Endothelial cell of umbilical vein (primary cell): ENCODE measurements at regions not wholly inside any gene's neighbourhood (a gene's known extent, or its start where the extent isn't known, plus 50 kb on each side); places are given as distances from the start of the nearest gene placed in this dataset.

Experiments
- BruUV-seq: library from RNA; stranded (reverse); fragments of 400-500 nt; replicated peaks from 2 replicates; lab custom pipeline; 2021; lab: Mats Ljungman, UMichigan
- CTCF ChIA-PET: fragments of 300-600, 350-600 bp; sonication (Branson Sonifier 250); formaldehyde crosslinking; loops from one replicate; lab custom pipeline; 2021; ENCODE audit warnings: antibody characterized with exemption, inconsistent platforms; lab: Charles Lee
- POLR2A ChIA-PET: fragments of 300-600, 350-600 bp; sonication (Branson Sonifier 250); formaldehyde crosslinking; loops from one replicate; lab custom pipeline; 2021; ENCODE audit warnings: antibody characterized with exemption, inconsistent platforms; lab: Charles Lee
- DNase-seq: peaks from one replicate; pipeline ENCODE4 v3.0.0-alpha.2; 2011; ENCODE audit warnings: low read depth, low spot score
- FAIRE-seq: peaks from 2 replicates; lab custom pipeline; 2011; peaks lifted over from hg19 to GRCh38; lab: Jason Lieb, UNC
- H2AFZ ChIP-seq: 2 replicates; pipeline ENCODE4 v1.6.0; 2012; ENCODE audit warnings: low read depth, low read length, control low read depth, inconsistent platforms
- H3K27ac ChIP-seq: 2 replicates; pipeline ENCODE4 v1.5.1; 2011; ENCODE audit warnings: low read depth, mild to moderate bottlenecking, control low read depth, low read length, moderate library complexity; ENCODE audit not compliant: insufficient read depth
- H3K27me3 ChIP-seq, 2 experiments: 2 replicates each; pipeline versions ENCODE4 v1.6.0 to v1.6.1; 2011; ENCODE audit warnings: low read length in 2 of 2, mixed read lengths in 1 of 2; ENCODE audit not compliant: control insufficient read depth in 2 of 2, insufficient read depth in 2 of 2
- H3K36me3 ChIP-seq, 2 experiments: 2 replicates in 1 of 2; 3 replicates in 1 of 2; pipeline ENCODE4 v1.5.1; 2011; ENCODE audit warnings: low read length in 2 of 2, mild to moderate bottlenecking in 1 of 2, moderate library complexity in 1 of 2; ENCODE audit not compliant: control insufficient read depth in 2 of 2, insufficient read depth in 2 of 2; ENCODE audit errors: extremely low read depth in 1 of 2
- H3K4me1 ChIP-seq: 3 replicates; pipeline ENCODE4 v1.5.1; 2011; ENCODE audit warnings: mild to moderate bottlenecking, low read length; ENCODE audit not compliant: control insufficient read depth, insufficient read depth; ENCODE audit errors: extremely low read depth
- H3K4me2 ChIP-seq: 2 replicates; pipeline ENCODE4 v1.6.1; 2011; ENCODE audit warnings: low read length, control low read depth, mixed read lengths; ENCODE audit not compliant: insufficient read depth
- H3K4me3 ChIP-seq, 3 experiments: fragments of 200-600 bp in 1 of 3; sonication (generic), shearing (Covaris generic) in 1 of 3; replicated peaks in 1 of 3; 2 replicates each; pipeline ENCODE4 v1.5.1; 2011 to 2016; ENCODE audit warnings: control low read depth in 3 of 3, low read length in 3 of 3, mild to moderate bottlenecking in 2 of 3, inconsistent platforms in 1 of 3, low read depth in 1 of 3, moderate library complexity in 1 of 3; ENCODE audit not compliant: insufficient read depth in 1 of 3
- H3K79me2 ChIP-seq: 2 replicates; pipeline ENCODE4 v1.6.0; 2012; ENCODE audit warnings: low read length, inconsistent platforms; ENCODE audit not compliant: control insufficient read depth, insufficient read depth
- H3K9ac ChIP-seq: replicated peaks from 2 replicates; pipeline ENCODE3; 2011; ENCODE audit warnings: low read length, control low read depth; ENCODE audit not compliant: insufficient read depth; ENCODE audit errors: extremely low read depth
- H3K9me1 ChIP-seq: replicated peaks from 3 replicates; pipeline ENCODE4 v1.6.0; 2011; ENCODE audit warnings: mild to moderate bottlenecking, low read length; ENCODE audit not compliant: control insufficient read depth, insufficient read depth; ENCODE audit errors: extremely low read depth
- H3K9me3 ChIP-seq: replicated peaks from 2 replicates; pipeline ENCODE4 v1.5.1; 2012; ENCODE audit warnings: low read length, inconsistent platforms; ENCODE audit not compliant: control insufficient read depth, insufficient read depth
- H4K20me1 ChIP-seq: replicated peaks from 2 replicates; pipeline ENCODE3; 2011; ENCODE audit warnings: mild to moderate bottlenecking, low read length; ENCODE audit not compliant: control insufficient read depth, insufficient read depth; ENCODE audit errors: extremely low read depth
- EZH2 ChIP-seq: IDR thresholded peaks from 2 replicates; pipeline ENCODE4 v1.6.1; 2012; ENCODE audit warnings: borderline replicate concordance, low read depth, mild to moderate bottlenecking, moderate library complexity, low read length, inconsistent platforms; ENCODE audit not compliant: severe bottlenecking
- FOS ChIP-seq: IDR thresholded peaks from 2 replicates; pipeline ENCODE4 v1.6.1; 2011; ENCODE audit warnings: mild to moderate bottlenecking, low read length, moderate library complexity, borderline replicate concordance; ENCODE audit not compliant: insufficient read depth
- GATA2 ChIP-seq: IDR thresholded peaks from 2 replicates; pipeline ENCODE4 v1.7.0; 2011; ENCODE audit warnings: low read depth, mild to moderate bottlenecking, moderate library complexity, mixed read lengths, low read length; ENCODE audit not compliant: insufficient read length, insufficient read depth
- JUN ChIP-seq: IDR thresholded peaks from 2 replicates; pipeline ENCODE4 v1.6.1; 2011; ENCODE audit warnings: borderline replicate concordance, low read depth; ENCODE audit not compliant: insufficient read length, insufficient read depth
- MAX ChIP-seq: IDR thresholded peaks from 2 replicates; pipeline ENCODE4 v1.6.1; 2011; ENCODE audit not compliant: insufficient read depth, insufficient read length
- MYC ChIP-seq: IDR thresholded peaks from one replicate; pipeline ENCODE4 v1.6.1; 2011; ENCODE audit warnings: mild to moderate bottlenecking, low read depth, low read length
- POLR2A ChIP-seq: IDR thresholded peaks from 2 replicates; pipeline ENCODE4 v1.6.1; 2012; ENCODE audit warnings: low read depth, mild to moderate bottlenecking, control low read depth, low read length
- POLR2AphosphoS5 ChIP-seq: IDR thresholded peaks from 2 replicates; pipeline ENCODE4 v1.6.1; 2012; ENCODE audit warnings: low read depth, mild to moderate bottlenecking, control low read depth, low read length, moderate library complexity; ENCODE audit not compliant: insufficient read depth
- dilution Hi-C: fragments of 300-500 bp; cut with MboI; formaldehyde crosslinking; loops from one replicate; pipeline ENCODE4 v1.15.0; 2019; ENCODE audit warnings: low sequenced_read_pairs; ENCODE audit not compliant: extremely low pct_ligation_motif_present
- intact Hi-C: fragments of 100-400 bp; cut with micrococcal nuclease; formaldehyde crosslinking; loops from one replicate; pipeline ENCODE4 v1.10.0; 2022
- TF ChIP-seq, protein P1 (sequence below), 2 donors: IDR thresholded peaks; 1 replicate in 1 of 2; 2 replicates in 1 of 2; pipeline ENCODE4 v1.5.1; 2011; ENCODE audit warnings: low read length in 2 of 2, mild to moderate bottlenecking in 2 of 2, moderate library complexity in 2 of 2, control low read depth in 1 of 2, inconsistent platforms in 1 of 2, low read depth in 1 of 2; ENCODE audit not compliant: insufficient read depth in 1 of 2; ENCODE audit errors: extremely low read depth in 1 of 2

GRCh38 chr3:181497358-181497757, 214.4 kb upstream of the SOX2 start:
- Histone ChIP-seq H3K27me3 (no peaks in the 10 kb centered on the region), H3K4me3 (no peak overlapping the region), H3K79me2 (no peaks in the 10 kb centered on the region), H3K9me1 (no peaks in the 10 kb centered on the region), H3K4me1 (no peaks in the 10 kb centered on the region), H3K9ac (no peak overlapping the region), H3K27ac (no peak overlapping the region), H3K4me2 (no peak overlapping the region), H2AFZ (no peak overlapping the region), H4K20me1 (no peaks in the 10 kb centered on the region), H3K9me3 (no peaks in the 10 kb centered on the region), H3K36me3 (no peaks in the 10 kb centered on the region)
- dilution Hi-C loops = no loop called here
- no peak for TF ChIP-seq JUN
- BruUV-seq = no TSS peak
- POLR2A ChIA-PET = no interaction called here
- intact Hi-C loops = no loop called here
- CTCF ChIA-PET = interaction anchor here (1.2 kb wide), 1 partner anchor 203 kb away, joined by 3 read pairs; no protein-coding TSS in a partner anchor
- FAIRE-seq (no peak), DNase-seq (no peak)

- dilution Hi-C loops (no loop called here), intact Hi-C loops (no loop called here)
- CTCF ChIA-PET = interaction anchor here (1.1 kb wide), 1 partner anchor 207 kb away, joined by 3 read pairs; no protein-coding TSS in a partner anchor
- Histone ChIP-seq H2AFZ (no peak overlapping the region), H3K79me2 (no peaks in the 10 kb centered on the region), H3K4me3 (no peak overlapping the region), H3K4me1 (no peaks in the 10 kb centered on the region), H3K9me3 (no peaks in the 10 kb centered on the region), H3K4me2 (no peak overlapping the region), H3K27ac (no peak overlapping the region), H3K36me3 (no peaks in the 10 kb centered on the region), H4K20me1 (no peaks in the 10 kb centered on the region), H3K9ac (no peak overlapping the region), H3K27me3 (no peaks in the 10 kb centered on the region), H3K9me1 (no peaks in the 10 kb centered on the region)
- TF ChIP-seq GATA2 (no peak), MAX (no peak), EZH2 (no peak), FOS (no peak), JUN (no peak), MYC (no peak), POLR2A (no peak), POLR2AphosphoS5 (no peak)
- TF ChIP-seq, protein P1, sequence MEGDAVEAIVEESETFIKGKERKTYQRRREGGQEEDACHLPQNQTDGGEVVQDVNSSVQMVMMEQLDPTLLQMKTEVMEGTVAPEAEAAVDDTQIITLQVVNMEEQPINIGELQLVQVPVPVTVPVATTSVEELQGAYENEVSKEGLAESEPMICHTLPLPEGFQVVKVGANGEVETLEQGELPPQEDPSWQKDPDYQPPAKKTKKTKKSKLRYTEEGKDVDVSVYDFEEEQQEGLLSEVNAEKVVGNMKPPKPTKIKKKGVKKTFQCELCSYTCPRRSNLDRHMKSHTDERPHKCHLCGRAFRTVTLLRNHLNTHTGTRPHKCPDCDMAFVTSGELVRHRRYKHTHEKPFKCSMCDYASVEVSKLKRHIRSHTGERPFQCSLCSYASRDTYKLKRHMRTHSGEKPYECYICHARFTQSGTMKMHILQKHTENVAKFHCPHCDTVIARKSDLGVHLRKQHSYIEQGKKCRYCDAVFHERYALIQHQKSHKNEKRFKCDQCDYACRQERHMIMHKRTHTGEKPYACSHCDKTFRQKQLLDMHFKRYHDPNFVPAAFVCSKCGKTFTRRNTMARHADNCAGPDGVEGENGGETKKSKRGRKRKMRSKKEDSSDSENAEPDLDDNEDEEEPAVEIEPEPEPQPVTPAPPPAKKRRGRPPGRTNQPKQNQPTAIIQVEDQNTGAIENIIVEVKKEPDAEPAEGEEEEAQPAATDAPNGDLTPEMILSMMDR (IDR thresholded peaks at IDR 0.05; ENCODE audit: extremely low read depth in 1 of 2, insufficient read depth in 1 of 2, low read depth in 1 of 2, low read length in 2 of 2) = no peak
- POLR2A ChIA-PET = no interaction called here
- FAIRE-seq (no peak), DNase-seq (no peak)
- no TSS peak for BruUV-seq
Observed at GRCh38 chr3:181493423-181493822, 218.3 kb upstream of the SOX2 start.
